Fibroblast of villous mesenchyme (primary cell): ENCODE measurements at regions not wholly inside any gene's neighbourhood (a gene's known extent, or its start where the extent isn't known, plus 50 kb on each side); places are given as distances from the start of the nearest gene placed in this dataset.

Experiments
- DNase-seq: peaks from one replicate; pipeline ENCODE4 v3.0.0-alpha.2; 2010; ENCODE audit warnings: low read depth
- H3K4me3 ChIP-seq: 2 replicates; pipeline ENCODE4 v1.5.1; 2011; ENCODE audit warnings: low read depth, mild to moderate bottlenecking, low read length
- TF ChIP-seq, protein P1 (sequence below): IDR thresholded peaks from 2 replicates; pipeline ENCODE4 v1.5.1; 2012; ENCODE audit warnings: low read depth, mild to moderate bottlenecking, low read length; ENCODE audit not compliant: insufficient read depth

DNA sequence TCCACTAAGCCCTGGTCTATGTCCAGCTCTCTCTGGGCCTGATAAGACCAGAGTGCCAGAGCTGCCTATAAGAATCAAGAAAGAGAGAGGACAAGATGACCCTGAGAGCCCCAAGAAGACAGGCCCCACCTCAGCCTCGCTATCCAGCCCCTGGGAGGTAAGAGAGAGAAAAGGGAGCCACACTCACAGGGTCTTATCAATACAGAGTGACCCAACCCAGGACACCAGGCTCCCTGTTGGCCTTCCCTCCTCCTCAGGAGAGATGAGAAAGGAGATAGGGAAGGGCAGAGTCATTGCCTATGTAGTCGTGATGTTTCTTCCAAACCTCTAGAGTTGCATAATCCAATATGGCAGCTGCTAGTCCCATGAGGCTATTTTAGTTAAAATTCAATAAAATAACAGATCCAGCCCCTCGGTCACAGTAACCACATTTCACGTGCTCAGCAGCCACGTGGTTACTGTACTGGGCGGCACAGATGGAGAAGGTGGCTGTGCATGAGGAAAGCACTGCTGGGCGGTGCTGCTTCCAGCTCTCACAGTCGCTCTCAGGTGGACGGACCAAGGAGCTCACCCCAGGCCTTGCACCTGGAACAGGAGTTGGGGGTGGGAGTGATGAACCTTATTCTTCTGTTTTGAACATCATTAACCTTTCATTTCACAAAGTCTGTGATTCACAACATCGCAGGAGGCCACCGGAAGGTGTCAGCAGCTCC lies 525.8 kb downstream of the SHQ1 start:
- H3K4me3 ChIP-seq, result no peak overlapping the region
- TF ChIP-seq, protein P1, sequence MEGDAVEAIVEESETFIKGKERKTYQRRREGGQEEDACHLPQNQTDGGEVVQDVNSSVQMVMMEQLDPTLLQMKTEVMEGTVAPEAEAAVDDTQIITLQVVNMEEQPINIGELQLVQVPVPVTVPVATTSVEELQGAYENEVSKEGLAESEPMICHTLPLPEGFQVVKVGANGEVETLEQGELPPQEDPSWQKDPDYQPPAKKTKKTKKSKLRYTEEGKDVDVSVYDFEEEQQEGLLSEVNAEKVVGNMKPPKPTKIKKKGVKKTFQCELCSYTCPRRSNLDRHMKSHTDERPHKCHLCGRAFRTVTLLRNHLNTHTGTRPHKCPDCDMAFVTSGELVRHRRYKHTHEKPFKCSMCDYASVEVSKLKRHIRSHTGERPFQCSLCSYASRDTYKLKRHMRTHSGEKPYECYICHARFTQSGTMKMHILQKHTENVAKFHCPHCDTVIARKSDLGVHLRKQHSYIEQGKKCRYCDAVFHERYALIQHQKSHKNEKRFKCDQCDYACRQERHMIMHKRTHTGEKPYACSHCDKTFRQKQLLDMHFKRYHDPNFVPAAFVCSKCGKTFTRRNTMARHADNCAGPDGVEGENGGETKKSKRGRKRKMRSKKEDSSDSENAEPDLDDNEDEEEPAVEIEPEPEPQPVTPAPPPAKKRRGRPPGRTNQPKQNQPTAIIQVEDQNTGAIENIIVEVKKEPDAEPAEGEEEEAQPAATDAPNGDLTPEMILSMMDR, result no peak
- DNase-seq, result no peak

DNA sequence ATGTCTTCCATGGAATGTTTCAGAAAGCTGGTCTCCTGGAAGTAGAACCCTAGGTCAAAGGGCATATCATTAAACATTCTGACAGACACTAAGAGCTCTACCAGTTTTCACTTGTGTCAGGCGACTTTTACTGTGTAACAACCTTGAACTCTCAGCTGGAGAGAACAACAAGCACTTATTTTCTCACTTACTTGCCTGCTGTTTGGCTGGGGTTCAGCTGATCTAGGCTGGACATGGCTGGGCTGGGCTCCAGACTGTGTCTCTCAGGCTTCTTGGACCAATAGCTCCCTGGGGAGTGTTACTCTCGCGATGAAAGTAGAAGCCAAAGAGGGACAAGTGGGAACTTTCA lies 527.3 kb downstream of the SHQ1 start:
- H3K4me3 ChIP-seq, result no peak overlapping the region
- TF ChIP-seq, protein P1, result no peak
- no peak for DNase-seq

DNA sequence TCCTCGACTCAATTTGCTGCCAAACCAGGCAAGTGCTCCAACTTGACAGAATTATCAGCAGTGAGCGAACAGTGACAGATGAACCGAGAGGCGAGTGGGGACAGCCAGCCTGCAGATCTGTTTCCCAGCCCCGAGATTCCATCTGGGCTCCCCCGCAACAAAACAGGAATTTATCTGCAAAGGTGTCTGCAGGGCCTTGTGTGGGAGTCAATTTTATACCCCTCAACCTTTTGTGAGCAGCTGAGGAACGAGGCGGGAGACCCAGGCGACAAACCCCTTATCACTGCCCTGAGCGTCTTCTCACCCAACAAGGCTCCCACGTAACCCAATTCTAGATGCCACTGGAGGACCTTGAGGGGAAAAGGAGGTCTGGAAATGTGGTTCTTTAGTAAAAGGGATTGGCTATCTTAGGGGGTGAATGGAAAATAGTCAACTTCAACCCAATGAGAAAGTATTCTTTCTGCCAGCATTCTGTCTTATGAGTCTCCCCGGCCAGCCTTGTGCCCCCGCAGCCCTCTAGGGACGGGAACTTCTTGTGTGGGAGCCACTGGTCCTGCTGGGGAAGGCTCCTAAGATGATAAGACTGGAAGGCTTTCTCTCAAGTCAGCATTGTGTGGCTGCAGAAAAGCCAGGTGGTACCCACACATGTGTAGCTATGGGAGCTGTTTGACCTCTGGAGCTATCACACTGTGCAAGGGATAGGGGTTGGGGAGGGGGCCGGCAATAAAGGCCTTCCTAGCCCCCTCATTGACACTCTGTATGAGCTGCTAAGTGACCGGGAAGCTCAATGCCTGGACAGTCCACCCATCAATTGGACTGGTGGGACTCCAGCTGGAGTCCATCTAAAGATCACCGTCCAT lies 527.9 kb downstream of the SHQ1 start:
- DNase-seq, result no peak
- TF ChIP-seq, protein P1, result no peak
- H3K4me3 ChIP-seq, result no peak overlapping the region

DNA sequence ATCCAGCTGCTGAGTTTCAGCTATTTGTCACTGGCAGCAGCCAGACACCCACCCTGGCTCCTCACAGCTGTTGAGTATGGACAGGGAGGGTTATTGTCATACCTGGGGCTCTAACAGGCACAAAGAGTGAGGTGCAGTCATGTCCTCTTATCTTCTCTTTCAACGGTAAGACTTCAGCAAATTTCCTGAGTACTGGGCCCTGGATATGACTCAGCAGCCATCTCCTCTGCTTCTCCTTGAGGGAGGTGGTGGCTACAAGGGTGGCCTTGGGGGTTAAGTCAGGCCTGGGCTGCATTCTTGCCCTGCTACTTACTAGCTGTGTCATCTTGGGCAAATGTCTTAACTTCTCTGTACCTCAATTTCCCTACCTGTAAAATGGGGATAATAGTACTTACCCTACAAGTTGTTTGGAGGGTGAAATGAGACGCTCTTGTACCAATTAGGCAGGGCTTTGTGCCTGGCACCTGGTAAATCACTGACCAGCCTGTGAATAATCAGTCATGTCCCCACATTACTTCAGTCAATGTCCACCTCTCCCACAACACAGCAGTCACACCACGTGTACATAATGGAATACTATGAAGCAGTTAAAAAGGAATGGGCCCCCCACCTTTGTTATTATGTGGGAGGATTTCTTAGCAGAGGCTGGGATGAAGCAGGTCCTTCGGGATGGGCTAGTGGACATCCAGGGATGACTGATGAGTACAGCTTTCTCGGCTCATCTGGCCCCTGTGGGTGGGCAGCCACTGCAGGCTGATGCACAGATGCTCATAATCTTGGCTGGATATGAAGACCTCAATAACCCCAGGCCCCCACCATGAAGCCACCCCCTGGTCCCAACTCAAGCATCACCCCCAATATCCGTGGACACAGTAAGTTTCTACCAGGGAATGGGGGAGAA lies 528.8 kb downstream of the SHQ1 start:
- peak; percentile 31 for DNase-seq
- no peak overlapping the region for H3K4me3 ChIP-seq
- TF ChIP-seq, protein P1, result no peak

DNA sequence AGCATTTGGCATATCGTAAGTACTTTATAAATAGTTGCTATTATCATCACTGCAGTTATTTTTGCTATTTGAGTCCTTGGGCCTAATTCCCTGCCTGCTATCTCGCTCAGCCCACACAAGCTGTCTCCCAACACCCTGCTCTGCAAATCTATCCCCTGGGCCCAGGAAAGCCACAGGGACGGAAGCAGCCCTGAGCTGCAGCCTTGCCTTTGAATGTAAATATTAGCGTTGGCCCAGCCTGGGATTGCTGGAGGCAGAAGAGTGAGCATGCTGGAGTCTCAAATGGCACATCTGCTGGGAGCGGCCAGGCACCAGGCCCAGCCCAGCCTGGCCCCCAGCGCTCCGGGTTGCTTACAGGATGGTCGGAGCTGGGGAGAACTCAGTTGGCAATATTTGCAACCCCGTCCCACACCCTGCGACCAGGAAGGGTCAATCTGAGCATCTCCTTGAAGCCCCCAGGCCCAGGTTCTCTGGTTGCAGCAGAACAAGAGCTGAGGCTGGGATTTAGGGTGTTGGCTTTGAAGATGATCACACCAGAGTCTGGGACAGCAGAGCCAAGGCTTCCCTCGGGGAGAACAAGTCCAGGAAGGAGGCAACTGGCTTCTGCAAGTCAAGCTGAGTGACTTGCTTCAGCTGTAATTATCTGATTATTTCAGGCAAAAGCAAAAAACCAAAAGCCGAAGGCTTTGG lies 529.6 kb downstream of the SHQ1 start:
- H3K4me3 ChIP-seq, result no peak overlapping the region
- TF ChIP-seq, protein P1, result no peak
- DNase-seq, result peak; percentile 37

DNA sequence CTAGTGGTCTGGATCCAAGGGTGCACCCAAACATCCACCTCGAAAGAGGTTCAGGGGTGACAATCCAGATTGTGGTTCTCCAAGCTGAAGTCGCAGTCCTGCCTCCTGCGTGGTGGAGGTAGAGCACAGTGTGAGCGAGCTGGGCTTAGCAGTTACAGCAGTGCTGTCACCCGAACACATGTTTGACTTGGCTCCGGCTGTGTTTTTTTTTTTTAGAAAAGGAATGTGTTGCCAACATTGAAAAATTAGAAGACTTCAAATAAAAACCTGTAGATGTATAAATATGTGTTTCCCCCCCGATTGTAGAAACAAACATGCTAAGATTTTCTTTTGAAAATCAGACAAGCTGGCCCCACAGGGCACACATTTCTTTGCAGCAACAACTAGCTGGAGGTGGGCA lies 530.8 kb downstream of the SHQ1 start:
- H3K4me3 ChIP-seq, result no peak overlapping the region
- TF ChIP-seq, protein P1, result no peak
- no peak for DNase-seq
